ENCODE measurements at regions not wholly inside any gene's neighbourhood (a gene's known extent, or its start where the extent isn't known, plus 50 kb on each side); places are given as distances from the start of the nearest gene placed in this dataset.

GRCh38 chr6:165753506-165753905, 90.5 kb upstream of the PDE10A start:
- Mint-ChIP-seq H3K4me3 (ENCODE audit: unreplicated experiment) (no peak overlapping the region), H3K36me3 (ENCODE audit: unreplicated experiment) (peaks cover 6% of the 10 kb centered on the region), H3K27ac (ENCODE audit: unreplicated experiment) (no peak overlapping the region), H3K4me1 (ENCODE audit: low read depth, unreplicated experiment) (no peaks in the 10 kb centered on the region), H3K9me3 (ENCODE audit: unreplicated experiment) (no peaks in the 10 kb centered on the region), H3K27me3 (ENCODE audit: unreplicated experiment) (peaks cover 3% of the 10 kb centered on the region)
- DNase-seq = no peak
- TF ChIP-seq CTCF (IDR thresholded peaks at IDR 0.05; ENCODE audit: partially characterized antibody, unreplicated experiment) = no peak

GRCh38 chr6:165752451-165752850, 89.4 kb upstream of the PDE10A start:
- no peak for DNase-seq
- Mint-ChIP-seq H3K27ac (ENCODE audit: unreplicated experiment) (no peak overlapping the region), H3K4me3 (ENCODE audit: unreplicated experiment) (no peak overlapping the region), H3K4me1 (ENCODE audit: low read depth, unreplicated experiment) (no peaks in the 10 kb centered on the region), H3K27me3 (ENCODE audit: unreplicated experiment) (peaks cover 3% of the 10 kb centered on the region), H3K9me3 (ENCODE audit: unreplicated experiment) (no peaks in the 10 kb centered on the region), H3K36me3 (ENCODE audit: unreplicated experiment) (peaks cover 6% of the 10 kb centered on the region)
- TF ChIP-seq CTCF (IDR thresholded peaks at IDR 0.05; ENCODE audit: partially characterized antibody, unreplicated experiment) = no peak

GRCh38 chr6:165751486-165751885, 88.4 kb upstream of the PDE10A start:
- Mint-ChIP-seq H3K27me3 (ENCODE audit: unreplicated experiment) (peaks cover 3% of the 10 kb centered on the region), H3K9me3 (ENCODE audit: unreplicated experiment) (no peaks in the 10 kb centered on the region)

GRCh38 chr6:165749163-165749562, 86.1 kb upstream of the PDE10A start:
- Mint-ChIP-seq H3K9me3 (ENCODE audit: unreplicated experiment) (no peaks in the 10 kb centered on the region), H3K27ac (ENCODE audit: unreplicated experiment) (no peak overlapping the region), H3K27me3 (ENCODE audit: unreplicated experiment) (peaks cover 3% of the 10 kb centered on the region), H3K4me3 (ENCODE audit: unreplicated experiment) (no peak overlapping the region), H3K36me3 (ENCODE audit: unreplicated experiment) (peaks cover 6% of the 10 kb centered on the region), H3K4me1 (ENCODE audit: low read depth, unreplicated experiment) (no peaks in the 10 kb centered on the region)
- no peak for TF ChIP-seq CTCF (IDR thresholded peaks at IDR 0.05; ENCODE audit: partially characterized antibody, unreplicated experiment)
- no peak for DNase-seq

More at GRCh38 chr6:165751486-165751885, 88.4 kb upstream of the PDE10A start:
- Mint-ChIP-seq H3K36me3 (ENCODE audit: unreplicated experiment) (peaks cover 6% of the 10 kb centered on the region), H3K4me3 (ENCODE audit: unreplicated experiment) (no peak overlapping the region), H3K4me1 (ENCODE audit: low read depth, unreplicated experiment) (no peaks in the 10 kb centered on the region), H3K27ac (ENCODE audit: unreplicated experiment) (no peak overlapping the region)
- DNase-seq = no peak
- no peak for TF ChIP-seq CTCF (IDR thresholded peaks at IDR 0.05; ENCODE audit: partially characterized antibody, unreplicated experiment)

GRCh38 chr6:165748390-165748789, 85.3 kb upstream of the PDE10A start:
- no peak for DNase-seq
- H3K4me1 Mint-ChIP-seq (ENCODE audit: low read depth, unreplicated experiment) = no peaks in the 10 kb centered on the region
- peaks cover 3% of the 10 kb centered on the region for H3K27me3 Mint-ChIP-seq (ENCODE audit: unreplicated experiment)
- no peak overlapping the region for H3K27ac Mint-ChIP-seq (ENCODE audit: unreplicated experiment)
- H3K4me3 Mint-ChIP-seq (ENCODE audit: unreplicated experiment) = no peak overlapping the region
- TF ChIP-seq CTCF (IDR thresholded peaks at IDR 0.05; ENCODE audit: partially characterized antibody, unreplicated experiment) = no peak
- peaks cover 6% of the 10 kb centered on the region for H3K36me3 Mint-ChIP-seq (ENCODE audit: unreplicated experiment)
- H3K9me3 Mint-ChIP-seq (ENCODE audit: unreplicated experiment) = no peaks in the 10 kb centered on the region
